GM13977 (cell line): ENCODE measurements at regions not wholly inside any gene's neighbourhood (a gene's known extent, or its start where the extent isn't known, plus 50 kb on each side); places are given as distances from the start of the nearest gene placed in this dataset.

ENCODE experiments used
- DNase-seq: peaks from one replicate; pipeline ENCODE4 v3.0.0; 2012; ENCODE audit warnings: low spot score
- CTCF ChIP-seq: IDR thresholded peaks from 2 replicates; pipeline ENCODE4 v1.5.1; 2012; ENCODE audit warnings: mild to moderate bottlenecking, control low read depth; ENCODE audit not compliant: insufficient read depth; ENCODE audit errors: extremely low read depth, missing control alignments
- in situ Hi-C: fragments of 300-500 bp; cut with MboI; formaldehyde crosslinking; loops from one replicate; pipeline ENCODE4 v1.12.0; 2022; ENCODE audit warnings: low sequenced_read_pairs, low pct_unique_long_range_greater_than_20kb, mixed read lengths, inconsistent platforms; ENCODE audit not compliant: unreplicated experiment

- DNase-seq: no peak
- in situ Hi-C loops: no loop called here
- no peak for TF ChIP-seq CTCF
These were observed 92.8 kb upstream of the ZMIZ1 start for GRCh38 chr10:78975926-78976325.

GRCh38 chr10:78976825-78977755 is 91.7 kb upstream of the ZMIZ1 start:
- DNase-seq: no peak
- TF ChIP-seq CTCF: no peak
- in situ Hi-C loops: no loop called here

- TF ChIP-seq CTCF: no peak
- no peak for DNase-seq
- in situ Hi-C loops: no loop called here
These were observed 88.8 kb upstream of the ZMIZ1 start for GRCh38 chr10:78979938-78980337.

- in situ Hi-C loops: no loop called here
- TF ChIP-seq CTCF: no peak
- DNase-seq: no peak
These were observed 88.4 kb upstream of the ZMIZ1 start for GRCh38 chr10:78980354-78980753.

GRCh38 chr10:78980815-78981214 is 88.0 kb upstream of the ZMIZ1 start:
- no peak for TF ChIP-seq CTCF
- in situ Hi-C loops: no loop called here
- no peak for DNase-seq

- no peak for TF ChIP-seq CTCF
- DNase-seq: peak; percentile 61
- in situ Hi-C loops: no loop called here
These were observed 87.4 kb upstream of the ZMIZ1 start for GRCh38 chr10:78981257-78981969.
